ENCODE measurements at regions not wholly inside any gene's neighbourhood (a gene's known extent, or its start where the extent isn't known, plus 50 kb on each side); places are given as distances from the start of the nearest gene placed in this dataset.

GRCh38 chr12:58547217-58547616 is 373.1 kb downstream of the LRIG3 start:
- no peak for DNase-seq

GRCh38 chr12:58548801-58549200 is 371.5 kb downstream of the LRIG3 start:
- no peak for DNase-seq

GRCh38 chr12:58554522-58555157 is 365.7 kb downstream of the LRIG3 start:
- no peak for DNase-seq

GRCh38 chr12:58557171-58557570 is 363.1 kb downstream of the LRIG3 start:
- no peak for DNase-seq

- DNase-seq = no peak
These were observed 362.6 kb downstream of the LRIG3 start for GRCh38 chr12:58557661-58558060.

- no peak for DNase-seq
These were observed 356.7 kb downstream of the LRIG3 start for GRCh38 chr12:58563621-58564020.

GRCh38 chr12:58564721-58565120 is 355.6 kb downstream of the LRIG3 start:
- DNase-seq = no peak

GRCh38 chr12:58566599-58566998 is 353.7 kb downstream of the LRIG3 start:
- no peak for DNase-seq

- DNase-seq = no peak
These were observed 353.1 kb downstream of the LRIG3 start for GRCh38 chr12:58567189-58567588.

GRCh38 chr12:58570411-58570810 is 349.9 kb downstream of the LRIG3 start:
- DNase-seq = no peak

- no peak for DNase-seq
These were observed 345.0 kb downstream of the LRIG3 start for GRCh38 chr12:58575256-58575655.

GRCh38 chr12:58576081-58576480 is 344.2 kb downstream of the LRIG3 start:
- DNase-seq = no peak

- DNase-seq = no peak
These were observed 343.4 kb downstream of the LRIG3 start for GRCh38 chr12:58576916-58577315.

- no peak for DNase-seq
These were observed 340.2 kb downstream of the LRIG3 start for GRCh38 chr12:58580095-58580494.

GRCh38 chr12:58583529-58583928 is 336.8 kb downstream of the LRIG3 start:
- DNase-seq = no peak

GRCh38 chr12:58583940-58584339 is 336.4 kb downstream of the LRIG3 start:
- DNase-seq = no peak

GRCh38 chr12:58584880-58585279 is 335.4 kb downstream of the LRIG3 start:
- no peak for DNase-seq

GRCh38 chr12:58586762-58587161 is 333.5 kb downstream of the LRIG3 start:
- no peak for DNase-seq

GRCh38 chr12:58588770-58589169 is 331.5 kb downstream of the LRIG3 start:
- DNase-seq = no peak

GRCh38 chr12:58592475-58593207 is 327.7 kb downstream of the LRIG3 start:
- no peak for DNase-seq

GRCh38 chr12:58593557-58594304 is 326.6 kb downstream of the LRIG3 start:
- DNase-seq = no peak

GRCh38 chr12:58596381-58596780 is 323.9 kb downstream of the LRIG3 start:
- no peak for DNase-seq

- DNase-seq = no peak
These were observed 318.8 kb downstream of the LRIG3 start for GRCh38 chr12:58601529-58601928.

- DNase-seq = no peak
These were observed 318.1 kb downstream of the LRIG3 start for GRCh38 chr12:58602179-58602578.

Measured in stimulated activated naive CD4-positive, alpha-beta T cell (primary cell).